Activated CD8-positive, alpha-beta memory T cell treated with anti-CD3 and anti-CD28 coated beads, Interleukin-2, amount 10 ng/mL, durations not matched to agents 7 days and 5 days (primary cell): ENCODE measurements at regions not wholly inside any gene's neighbourhood (a gene's known extent, or its start where the extent isn't known, plus 50 kb on each side); places are given as distances from the start of the nearest gene placed in this dataset.
"Not testable (repeated sequence)": the region's sequence is repeated elsewhere in the genome, so short reads cannot be mapped to it uniquely, and the experiment has no call there.

ENCODE experiments used
- ATAC-seq: fragments of 150-1000 bp; cut with Tn5 transposase; one replicate; pipeline ENCODE4 v1.10.0; 2021; ENCODE audit warnings: moderate library complexity
- CTCF ChIA-PET: fragments of 350-600 bp; sonication (Branson Sonifier 250); formaldehyde crosslinking; loops from one replicate; lab custom pipeline; 2021; ENCODE audit warnings: antibody characterized with exemption; lab: Charles Lee
- DNase-seq: peaks from one replicate; pipeline ENCODE4 v3.0.0-alpha.2; 2020
- H3K27ac Mint-ChIP-seq: one replicate; pipeline ENCODE4 v1.8.0; 2021; ENCODE audit warnings: mild to moderate bottlenecking, mixed read lengths
- H3K27me3 Mint-ChIP-seq: one replicate; pipeline ENCODE4 v1.8.0; 2021; ENCODE audit warnings: mixed read lengths
- H3K36me3 Mint-ChIP-seq: one replicate; pipeline ENCODE4 v1.8.0; 2021; ENCODE audit warnings: mild to moderate bottlenecking, mixed read lengths
- H3K4me1 Mint-ChIP-seq: one replicate; pipeline ENCODE4 v1.8.0; 2021; ENCODE audit warnings: mixed read lengths
- H3K4me3 Mint-ChIP-seq: one replicate; pipeline ENCODE4 v1.8.0; 2021; ENCODE audit warnings: mild to moderate bottlenecking, moderate library complexity, mixed read lengths
- H3K9me3 Mint-ChIP-seq: one replicate; pipeline ENCODE4 v1.8.0; 2022; ENCODE audit warnings: low read depth, mixed read lengths

DNA sequence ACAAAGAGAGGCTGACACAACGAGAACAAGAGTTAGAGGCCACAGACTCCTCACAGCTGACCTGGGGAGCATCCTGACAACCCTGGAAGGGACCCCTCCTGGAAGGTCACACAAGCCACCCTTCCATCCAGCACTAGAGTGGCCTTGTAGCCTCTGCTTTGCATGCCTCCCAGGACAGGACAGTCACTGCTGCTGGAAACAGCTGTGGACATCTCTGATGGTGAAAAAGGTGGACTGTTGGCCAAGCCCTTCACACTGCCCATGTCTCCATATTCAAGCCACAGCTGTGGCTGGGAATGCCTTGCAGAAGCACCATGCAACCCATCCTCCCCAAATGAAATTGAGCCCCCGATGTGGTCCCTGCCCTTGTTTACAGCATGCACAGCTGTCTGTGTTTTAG lies 102.1 kb upstream of the SRSF6 start:
- H3K4me1 Mint-ChIP-seq: no peaks in the 10 kb centered on the region
- no peak for DNase-seq
- no peak for ATAC-seq
- no peak overlapping the region for H3K27ac Mint-ChIP-seq
- H3K9me3 Mint-ChIP-seq: no peaks in the 10 kb centered on the region
- no peak overlapping the region for H3K4me3 Mint-ChIP-seq
- no peaks in the 10 kb centered on the region for H3K36me3 Mint-ChIP-seq
- CTCF ChIA-PET: no interaction called here
- no peaks in the 10 kb centered on the region for H3K27me3 Mint-ChIP-seq

DNA sequence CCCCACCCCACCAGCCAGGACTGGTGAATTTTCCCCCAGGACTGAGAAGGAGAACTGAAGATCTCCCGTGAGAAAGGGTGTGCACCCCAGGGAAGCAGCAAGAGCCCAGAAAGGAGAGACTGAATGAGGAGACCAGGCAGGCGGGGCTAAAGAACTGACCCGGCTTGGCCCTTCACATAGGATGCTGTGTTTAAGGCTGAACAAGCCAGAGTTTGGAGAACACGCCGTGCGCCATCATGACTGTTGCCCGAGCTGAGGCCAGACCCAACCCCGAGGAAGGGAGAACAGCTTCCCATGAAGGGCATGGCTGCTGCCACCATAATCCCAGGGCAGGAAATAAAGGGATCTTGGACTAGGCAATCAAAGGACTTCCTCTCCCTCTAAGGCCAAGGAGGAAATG lies 104.7 kb upstream of the SRSF6 start:
- DNase-seq (no peak), ATAC-seq (no peak)
- CTCF ChIA-PET: no interaction called here
- no peaks in the 10 kb centered on the region for H3K36me3 Mint-ChIP-seq
- no peaks in the 10 kb centered on the region for H3K9me3 Mint-ChIP-seq
- H3K4me1 Mint-ChIP-seq: no peaks in the 10 kb centered on the region
- H3K4me3 Mint-ChIP-seq: no peak overlapping the region
- no peak overlapping the region for H3K27ac Mint-ChIP-seq
- no peaks in the 10 kb centered on the region for H3K27me3 Mint-ChIP-seq

- ATAC-seq, CTCF ChIA-PET, H3K4me3 Mint-ChIP-seq, H3K9me3 Mint-ChIP-seq, H3K4me1 Mint-ChIP-seq, H3K27me3 Mint-ChIP-seq, H3K36me3 Mint-ChIP-seq, H3K27ac Mint-ChIP-seq, DNase-seq: not testable (repeated sequence)
These were observed 107.0 kb upstream of the SRSF6 start for GRCh38 chr20:43350694-43351093.

- DNase-seq (no peak), ATAC-seq (no peak)
- no peaks in the 10 kb centered on the region for H3K36me3 Mint-ChIP-seq
- no peaks in the 10 kb centered on the region for H3K4me1 Mint-ChIP-seq
- no peak overlapping the region for H3K4me3 Mint-ChIP-seq
- H3K27ac Mint-ChIP-seq: no peak overlapping the region
- CTCF ChIA-PET: no interaction called here
- no peaks in the 10 kb centered on the region for H3K9me3 Mint-ChIP-seq
- no peaks in the 10 kb centered on the region for H3K27me3 Mint-ChIP-seq
These were observed 107.9 kb upstream of the SRSF6 start for GRCh38 chr20:43349841-43350240.

- H3K27ac Mint-ChIP-seq, H3K27me3 Mint-ChIP-seq, H3K4me3 Mint-ChIP-seq, ATAC-seq, H3K4me1 Mint-ChIP-seq, CTCF ChIA-PET, H3K36me3 Mint-ChIP-seq, H3K9me3 Mint-ChIP-seq, DNase-seq: not testable (repeated sequence)
These were observed 109.9 kb upstream of the SRSF6 start for GRCh38 chr20:43347839-43348238.

- DNase-seq (no peak), ATAC-seq (no peak)
- peaks cover 5% of the 10 kb centered on the region for H3K9me3 Mint-ChIP-seq
- no peak overlapping the region for H3K4me3 Mint-ChIP-seq
- H3K36me3 Mint-ChIP-seq: no peaks in the 10 kb centered on the region
- no peak overlapping the region for H3K27ac Mint-ChIP-seq
- CTCF ChIA-PET: no interaction called here
- H3K4me1 Mint-ChIP-seq: no peaks in the 10 kb centered on the region
- H3K27me3 Mint-ChIP-seq: no peaks in the 10 kb centered on the region
These were observed 112.0 kb upstream of the SRSF6 start for GRCh38 chr20:43345676-43346075.

- H3K27ac Mint-ChIP-seq: no peak overlapping the region
- CTCF ChIA-PET: no interaction called here
- no peaks in the 10 kb centered on the region for H3K27me3 Mint-ChIP-seq
- H3K9me3 Mint-ChIP-seq: peaks cover 5% of the 10 kb centered on the region
- H3K36me3 Mint-ChIP-seq: no peaks in the 10 kb centered on the region
- no peak for DNase-seq
- no peak overlapping the region for H3K4me3 Mint-ChIP-seq
- H3K4me1 Mint-ChIP-seq: no peaks in the 10 kb centered on the region
- no peak for ATAC-seq
These were observed 116.2 kb upstream of the SRSF6 start for GRCh38 chr20:43341511-43341910.

DNA sequence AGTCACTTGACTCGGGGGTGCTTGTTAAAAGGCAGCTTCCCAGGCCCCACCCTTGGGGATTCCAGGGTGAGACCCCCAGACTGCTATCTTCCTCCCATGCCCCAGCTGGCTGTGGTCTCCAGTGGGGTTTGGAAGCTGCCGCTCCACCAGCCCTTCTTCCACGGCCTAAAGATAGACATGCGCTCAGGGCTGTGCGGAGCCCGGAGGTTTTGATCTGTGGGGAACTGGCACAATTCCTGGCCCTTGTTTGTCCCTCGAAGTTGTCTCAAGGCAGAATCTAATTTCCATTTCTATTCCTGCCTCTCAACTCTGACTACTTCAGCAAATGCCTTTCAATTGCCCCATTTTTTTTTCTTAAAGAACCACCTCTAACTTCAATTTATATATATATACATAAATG lies 120.7 kb upstream of the SRSF6 start:
- Mint-ChIP-seq H3K36me3 (no peaks in the 10 kb centered on the region), H3K4me1 (no peaks in the 10 kb centered on the region), H3K9me3 (peaks cover 17% of the 10 kb centered on the region), H3K4me3 (no peak overlapping the region), H3K27me3 (no peaks in the 10 kb centered on the region), H3K27ac (no peak overlapping the region)
- ATAC-seq (no peak), DNase-seq (no peak)
- CTCF ChIA-PET: no interaction called here

DNA sequence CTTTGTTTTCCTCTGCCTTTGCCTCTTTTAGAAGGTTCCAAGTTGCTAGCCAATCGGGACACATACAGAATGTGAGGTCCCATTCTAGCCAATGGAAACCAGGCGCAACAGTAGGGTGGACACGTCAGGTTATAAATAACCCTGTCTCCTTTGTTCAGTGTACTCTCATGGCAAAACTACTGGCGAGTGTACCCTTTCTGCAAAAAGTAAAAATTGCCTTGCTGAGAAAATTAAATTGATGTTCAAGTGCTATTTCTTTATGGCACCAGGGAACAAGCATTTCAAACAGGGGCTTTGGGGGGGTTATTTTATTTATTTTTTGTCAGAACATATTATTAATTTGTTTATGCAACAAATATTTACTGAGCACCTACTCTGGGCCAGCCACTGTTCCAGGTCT lies 123.6 kb upstream of the SRSF6 start:
- Mint-ChIP-seq H3K9me3 (peaks cover 14% of the 10 kb centered on the region), H3K36me3 (no peaks in the 10 kb centered on the region), H3K27ac (no peak overlapping the region), H3K27me3 (no peaks in the 10 kb centered on the region), H3K4me1 (no peaks in the 10 kb centered on the region), H3K4me3 (no peak overlapping the region)
- CTCF ChIA-PET: no interaction called here
- DNase-seq (no peak), ATAC-seq (no peak)

DNA sequence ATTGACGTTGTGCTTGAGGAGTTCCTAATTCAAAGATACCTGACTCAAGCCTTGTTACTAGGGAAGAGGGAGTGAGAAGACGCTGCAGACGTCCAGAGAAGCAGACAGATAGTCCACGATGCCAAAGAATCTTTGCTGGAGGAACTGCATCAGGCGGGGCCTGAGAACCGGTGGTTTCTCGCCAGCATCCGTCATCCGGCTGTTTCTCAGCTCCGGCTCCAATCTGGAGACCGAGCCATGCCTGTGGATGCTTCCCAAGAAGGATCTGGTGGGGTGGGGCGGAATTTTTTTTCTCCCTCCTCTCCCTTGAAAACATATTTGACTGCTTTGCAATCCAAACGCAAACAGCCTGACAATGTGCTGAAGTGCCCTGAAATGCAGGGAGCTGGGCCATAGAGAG lies 125.8 kb upstream of the SRSF6 start:
- Mint-ChIP-seq H3K36me3 (no peaks in the 10 kb centered on the region), H3K27me3 (no peaks in the 10 kb centered on the region), H3K4me3 (no peak overlapping the region), H3K4me1 (no peaks in the 10 kb centered on the region), H3K9me3 (peaks cover 17% of the 10 kb centered on the region), H3K27ac (no peak overlapping the region)
- ATAC-seq (no peak), DNase-seq (no peak)
- CTCF ChIA-PET: no interaction called here

- Mint-ChIP-seq H3K27ac (no peak overlapping the region), H3K4me1 (no peaks in the 10 kb centered on the region), H3K36me3 (no peaks in the 10 kb centered on the region), H3K27me3 (no peaks in the 10 kb centered on the region), H3K4me3 (no peak overlapping the region), H3K9me3 (peaks cover 3% of the 10 kb centered on the region)
- CTCF ChIA-PET: no interaction called here
- no peak for ATAC-seq
- DNase-seq: no peak
These were observed 129.0 kb upstream of the SRSF6 start for GRCh38 chr20:43328697-43329096.

- not testable (repeated sequence) for ATAC-seq, DNase-seq
These were observed 130.5 kb upstream of the SRSF6 start for GRCh38 chr20:43327234-43327633.

GRCh38 chr20:43325926-43326325 lies 131.8 kb upstream of the SRSF6 start:
- Mint-ChIP-seq H3K4me1 (no peaks in the 10 kb centered on the region), H3K27ac (no peak overlapping the region), H3K4me3 (no peak overlapping the region), H3K9me3 (peaks cover 2% of the 10 kb centered on the region), H3K36me3 (no peaks in the 10 kb centered on the region), H3K27me3 (no peaks in the 10 kb centered on the region)
- DNase-seq: no peak
- CTCF ChIA-PET: no interaction called here
- ATAC-seq: no peak

More at GRCh38 chr20:43327234-43327633, 130.5 kb upstream of the SRSF6 start:
- H3K36me3 Mint-ChIP-seq, CTCF ChIA-PET, H3K27ac Mint-ChIP-seq, H3K9me3 Mint-ChIP-seq, H3K4me3 Mint-ChIP-seq, H3K27me3 Mint-ChIP-seq, H3K4me1 Mint-ChIP-seq: not testable (repeated sequence)

- peaks cover 2% of the 10 kb centered on the region for H3K9me3 Mint-ChIP-seq
- CTCF ChIA-PET: no interaction called here
- H3K36me3 Mint-ChIP-seq: no peaks in the 10 kb centered on the region
- H3K4me1 Mint-ChIP-seq: no peaks in the 10 kb centered on the region
- no peak overlapping the region for H3K27ac Mint-ChIP-seq
- H3K27me3 Mint-ChIP-seq: no peaks in the 10 kb centered on the region
- ATAC-seq: no peak
- DNase-seq: no peak
- H3K4me3 Mint-ChIP-seq: no peak overlapping the region
These were observed 133.9 kb upstream of the PTPRT start for GRCh38 chr20:43323592-43323991.

DNA sequence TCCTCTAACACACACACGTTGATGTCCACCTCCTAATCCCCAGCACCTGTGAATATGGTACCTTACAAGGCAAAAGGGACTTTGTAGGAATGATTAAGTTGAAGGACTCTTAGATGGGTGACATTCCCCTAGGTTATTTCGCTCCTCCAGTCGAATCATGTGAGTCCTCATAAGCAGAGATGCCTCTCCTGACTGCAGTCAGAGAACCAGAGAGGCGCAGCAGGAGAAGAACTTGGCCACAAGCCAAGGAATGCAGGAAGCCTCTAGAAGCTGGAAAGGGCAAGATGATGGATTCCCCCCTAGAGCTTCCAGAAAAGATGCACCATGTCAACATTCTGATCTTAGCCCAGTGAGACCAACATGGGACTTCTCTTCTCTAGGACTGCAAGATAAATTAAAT lies 133.1 kb upstream of the PTPRT start:
- no peak overlapping the region for H3K27ac Mint-ChIP-seq
- no peaks in the 10 kb centered on the region for H3K36me3 Mint-ChIP-seq
- peaks cover 2% of the 10 kb centered on the region for H3K9me3 Mint-ChIP-seq
- H3K4me1 Mint-ChIP-seq: no peaks in the 10 kb centered on the region
- CTCF ChIA-PET: no interaction called here
- H3K27me3 Mint-ChIP-seq: no peaks in the 10 kb centered on the region
- DNase-seq (no peak), ATAC-seq (no peak)
- no peak overlapping the region for H3K4me3 Mint-ChIP-seq
